Astrocyte of the cerebellum (primary cell): ENCODE measurements at regions not wholly inside any gene's neighbourhood (a gene's known extent, or its start where the extent isn't known, plus 50 kb on each side); places are given as distances from the start of the nearest gene placed in this dataset.
"Not testable (repeated sequence)": the region's sequence is repeated elsewhere in the genome, so short reads cannot be mapped to it uniquely, and the experiment has no call there.

Experiments used
- DNase-seq: peaks from one replicate; pipeline ENCODE4 v3.0.0-alpha.2; 2011; ENCODE audit warnings: low read depth
- H3K4me3 ChIP-seq: 2 replicates; pipeline ENCODE4 v1.5.1; 2011; ENCODE audit warnings: mild to moderate bottlenecking, low read depth, low read length, moderate library complexity
- in situ Hi-C: cut with HindIII; loops from 2 replicates; pipeline ENCODE4 v1.10.0; 2017; ENCODE audit warnings: low sequenced_read_pairs
- TF ChIP-seq, protein P1 (sequence below): IDR thresholded peaks from 2 replicates; pipeline ENCODE4 v1.5.1; 2012; ENCODE audit warnings: low read length, low read depth, moderate library complexity, mild to moderate bottlenecking; ENCODE audit errors: missing control alignments

DNA sequence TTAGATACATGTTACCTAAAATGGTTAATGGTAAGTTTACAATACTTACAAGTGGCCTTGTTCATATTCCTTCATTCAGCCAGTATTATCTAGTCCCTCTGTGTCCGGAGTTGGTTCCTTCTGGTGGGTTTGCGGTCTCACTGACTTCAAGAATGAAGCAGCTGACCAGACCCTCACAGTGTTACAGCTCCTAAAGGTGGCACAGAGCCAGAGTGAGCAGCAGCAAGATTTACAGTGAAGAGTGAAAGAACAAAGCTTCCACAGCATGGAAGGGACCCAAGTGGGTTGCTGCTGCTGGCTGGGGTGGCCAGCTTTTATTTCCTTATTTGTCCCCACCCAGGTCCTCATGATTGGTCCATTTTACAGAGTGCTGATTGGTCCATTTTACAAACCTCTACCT is 916.8 kb downstream of the MCTP2 start:
- H3K4me3 ChIP-seq = no peak overlapping the region
- in situ Hi-C loops = no loop called here
- DNase-seq = no peak
- TF ChIP-seq, protein P1, sequence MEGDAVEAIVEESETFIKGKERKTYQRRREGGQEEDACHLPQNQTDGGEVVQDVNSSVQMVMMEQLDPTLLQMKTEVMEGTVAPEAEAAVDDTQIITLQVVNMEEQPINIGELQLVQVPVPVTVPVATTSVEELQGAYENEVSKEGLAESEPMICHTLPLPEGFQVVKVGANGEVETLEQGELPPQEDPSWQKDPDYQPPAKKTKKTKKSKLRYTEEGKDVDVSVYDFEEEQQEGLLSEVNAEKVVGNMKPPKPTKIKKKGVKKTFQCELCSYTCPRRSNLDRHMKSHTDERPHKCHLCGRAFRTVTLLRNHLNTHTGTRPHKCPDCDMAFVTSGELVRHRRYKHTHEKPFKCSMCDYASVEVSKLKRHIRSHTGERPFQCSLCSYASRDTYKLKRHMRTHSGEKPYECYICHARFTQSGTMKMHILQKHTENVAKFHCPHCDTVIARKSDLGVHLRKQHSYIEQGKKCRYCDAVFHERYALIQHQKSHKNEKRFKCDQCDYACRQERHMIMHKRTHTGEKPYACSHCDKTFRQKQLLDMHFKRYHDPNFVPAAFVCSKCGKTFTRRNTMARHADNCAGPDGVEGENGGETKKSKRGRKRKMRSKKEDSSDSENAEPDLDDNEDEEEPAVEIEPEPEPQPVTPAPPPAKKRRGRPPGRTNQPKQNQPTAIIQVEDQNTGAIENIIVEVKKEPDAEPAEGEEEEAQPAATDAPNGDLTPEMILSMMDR = no peak

DNA sequence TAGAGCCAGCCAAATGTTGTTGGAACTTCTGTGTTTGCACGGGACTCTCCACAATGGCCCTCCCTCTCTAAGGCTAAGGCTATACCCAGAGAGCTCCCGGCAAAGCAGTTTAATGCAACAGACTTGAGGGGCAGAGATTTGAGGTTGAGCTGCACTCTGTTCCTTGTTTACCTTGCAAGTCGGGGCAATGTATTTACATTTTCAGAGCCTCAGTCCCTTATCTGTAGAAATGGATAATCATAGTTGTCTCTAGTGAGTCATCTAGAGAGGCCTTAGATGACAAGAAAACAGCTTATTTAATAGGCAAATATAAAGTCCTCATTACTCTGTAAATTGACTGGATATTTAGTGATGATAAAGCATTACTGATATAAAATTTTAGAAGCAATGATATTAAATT is 917.7 kb downstream of the MCTP2 start:
- DNase-seq = no peak
- TF ChIP-seq, protein P1 = no peak
- no peak overlapping the region for H3K4me3 ChIP-seq
- in situ Hi-C loops = no loop called here

DNA sequence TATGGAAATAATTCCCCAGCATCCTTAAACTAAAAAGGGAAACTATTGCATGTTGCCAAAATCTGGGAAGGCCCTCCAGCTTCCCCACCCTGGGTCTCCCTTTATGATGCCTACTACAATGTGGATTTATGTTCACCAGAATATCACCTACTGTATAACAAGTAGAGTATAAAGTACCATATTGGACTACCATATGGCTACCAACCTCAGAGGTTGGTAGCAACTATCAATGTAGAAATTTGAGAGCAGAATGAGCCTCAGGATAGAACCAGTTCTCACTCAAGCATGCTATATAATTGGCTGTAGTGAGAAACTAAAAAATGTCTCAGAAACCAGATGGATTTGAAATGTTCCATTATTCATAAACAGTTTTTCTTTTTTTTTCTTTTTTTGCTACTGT is 918.4 kb downstream of the MCTP2 start:
- TF ChIP-seq, protein P1 = no peak
- in situ Hi-C loops = no loop called here
- H3K4me3 ChIP-seq = no peak overlapping the region
- DNase-seq = no peak

DNA sequence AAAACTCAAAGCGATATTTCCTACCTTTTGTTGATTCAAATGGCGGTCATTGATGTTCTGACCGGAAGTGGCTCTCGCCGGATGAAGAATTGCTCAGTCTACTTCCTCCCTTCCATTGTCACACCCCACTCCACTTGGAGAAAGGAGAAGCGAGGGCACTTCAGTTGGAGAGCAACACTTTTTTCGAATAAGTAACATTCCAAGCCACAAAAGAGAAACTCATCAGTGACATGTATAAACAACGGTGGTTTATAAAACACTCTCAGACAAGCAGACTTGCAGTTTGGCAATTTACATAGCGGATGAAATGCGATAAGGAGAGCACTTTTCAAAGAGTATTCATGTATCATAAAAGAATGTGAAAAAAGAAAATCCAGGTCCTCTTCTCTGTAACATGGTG is 919.1 kb downstream of the MCTP2 start:
- in situ Hi-C loops = no loop called here
- TF ChIP-seq, protein P1 = no peak
- no peak for DNase-seq
- no peak overlapping the region for H3K4me3 ChIP-seq

DNA sequence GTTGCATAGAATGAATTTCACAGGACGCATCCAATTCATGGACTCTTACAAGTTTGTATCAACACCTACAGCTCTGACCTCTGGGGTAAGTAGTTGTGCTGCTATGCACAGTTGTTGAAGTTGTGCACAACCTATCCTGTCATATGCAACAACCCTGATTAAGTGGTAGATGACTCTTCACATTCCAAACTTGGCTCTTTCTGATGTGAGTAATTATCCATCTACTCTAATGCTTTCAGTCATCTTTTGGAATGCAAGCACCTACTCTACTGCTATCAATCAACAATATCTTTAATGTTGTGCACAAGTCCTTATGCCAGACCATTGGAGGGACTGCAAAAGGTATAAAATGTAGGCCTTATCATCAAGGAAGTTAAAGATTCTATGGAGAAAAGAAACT is 921.4 kb downstream of the MCTP2 start:
- DNase-seq = no peak
- TF ChIP-seq, protein P1 = no peak
- H3K4me3 ChIP-seq = no peak overlapping the region
- in situ Hi-C loops = no loop called here

DNA sequence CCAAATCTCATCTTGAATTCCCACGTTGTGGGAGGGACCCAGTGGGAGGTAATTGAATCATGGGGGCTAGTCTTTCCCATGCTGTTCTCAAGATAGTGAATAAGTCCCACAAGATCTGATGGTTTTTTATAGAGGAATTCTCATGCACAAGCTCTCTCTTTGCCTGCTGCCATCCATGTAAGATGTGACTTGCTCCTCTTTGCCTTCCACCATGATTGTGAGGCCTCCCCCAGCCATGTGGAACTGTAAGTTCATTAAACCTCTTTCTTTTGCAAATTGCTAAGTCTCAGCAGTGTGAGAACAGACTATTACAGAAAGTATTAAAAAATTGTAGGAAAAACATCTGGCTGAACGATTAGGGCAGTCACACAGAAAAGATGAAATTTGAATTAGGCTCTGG is 921.8 kb downstream of the MCTP2 start:
- in situ Hi-C loops, DNase-seq, H3K4me3 ChIP-seq: not testable (repeated sequence)

DNA sequence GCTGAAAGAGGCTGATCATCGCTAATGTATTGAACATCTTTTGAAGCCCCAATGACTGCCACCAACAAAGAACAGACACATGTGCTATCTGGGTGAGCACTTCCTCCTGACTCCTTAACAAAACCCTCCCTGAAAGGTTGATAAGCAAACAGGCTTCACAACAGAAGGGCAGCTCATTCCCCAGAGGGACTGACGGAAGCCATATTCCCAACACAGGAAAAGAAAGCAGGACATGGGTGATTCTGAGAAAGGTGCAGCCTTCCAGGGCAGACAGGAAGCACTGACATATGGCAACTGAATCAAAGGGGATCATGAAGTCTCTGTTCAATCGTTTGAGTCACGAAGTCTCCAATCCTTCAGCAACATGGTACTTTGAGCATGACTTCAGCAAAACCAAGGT is 929.0 kb downstream of the MCTP2 start:
- in situ Hi-C loops = no loop called here
- TF ChIP-seq, protein P1 = no peak
- no peak for DNase-seq
- H3K4me3 ChIP-seq = no peak overlapping the region
